ENCODE measurements at regions not wholly inside any gene's neighbourhood (a gene's known extent, or its start where the extent isn't known, plus 50 kb on each side); places are given as distances from the start of the nearest gene placed in this dataset.

DNA sequence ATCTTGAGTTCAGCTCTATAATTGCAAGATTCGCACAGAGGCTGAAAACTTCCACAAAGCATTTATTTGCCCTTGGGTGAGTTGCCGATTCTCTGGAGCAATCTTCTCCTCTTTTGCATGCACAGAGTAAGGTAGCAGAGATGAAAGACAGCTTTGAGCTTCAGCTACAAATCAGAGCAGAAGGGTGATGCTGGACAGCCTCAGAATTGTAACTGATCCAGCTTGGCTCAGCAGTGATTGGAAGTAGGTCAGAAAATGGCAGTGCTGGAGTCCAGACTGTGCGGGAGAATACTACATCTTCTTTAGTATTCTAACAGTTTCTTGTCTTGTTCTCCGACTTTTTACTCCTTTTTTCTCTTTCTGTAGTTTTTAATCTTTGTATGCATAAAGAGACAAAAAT is 55.4 kb upstream of the CDC14C start:
- no peaks in the 10 kb centered on the region for H3K36me3 Mint-ChIP-seq (ENCODE audit: low read depth)
- H3K9me3 Mint-ChIP-seq, result no peaks in the 10 kb centered on the region
- H3K27me3 Mint-ChIP-seq, result peaks cover 5% of the 10 kb centered on the region
- H3K27ac Mint-ChIP-seq, result no peak overlapping the region
- intact Hi-C loops (cut with micrococcal nuclease), result no loop called here
- no peak overlapping the region for H3K4me3 Mint-ChIP-seq
- peaks cover 5% of the 10 kb centered on the region for H3K4me1 Mint-ChIP-seq (ENCODE audit: low read depth)

DNA sequence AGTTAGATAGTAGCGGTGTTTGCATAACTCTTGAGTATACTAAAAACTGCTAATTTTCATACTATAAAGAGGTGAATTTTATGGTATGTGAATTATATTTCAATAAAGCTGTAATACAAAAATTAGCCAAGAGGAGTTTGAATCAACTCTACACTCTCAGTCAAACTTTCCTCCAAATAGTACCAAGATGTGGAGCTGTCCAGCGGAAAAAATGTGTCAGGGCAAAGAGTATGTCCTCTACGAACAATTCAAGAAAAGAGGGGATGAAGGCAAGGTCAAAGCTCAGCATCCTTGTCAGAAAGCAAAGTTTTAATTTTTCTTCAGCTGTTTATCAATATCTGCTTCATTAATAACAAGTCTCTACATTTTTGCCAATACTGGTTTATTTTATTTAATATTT is 51.8 kb upstream of the CDC14C start:
- Mint-ChIP-seq H3K27me3 (peaks cover 6% of the 10 kb centered on the region), H3K4me1 (ENCODE audit: low read depth) (peaks cover 5% of the 10 kb centered on the region), H3K27ac (no peak overlapping the region), H3K4me3 (no peak overlapping the region), H3K36me3 (ENCODE audit: low read depth) (no peaks in the 10 kb centered on the region), H3K9me3 (no peaks in the 10 kb centered on the region)
- intact Hi-C loops (cut with micrococcal nuclease), result no loop called here
